ENCODE measurements at regions not wholly inside any gene's neighbourhood (a gene's known extent, or its start where the extent isn't known, plus 50 kb on each side); places are given as distances from the start of the nearest gene placed in this dataset.
"Not testable (repeated sequence)": the region's sequence is repeated elsewhere in the genome, so short reads cannot be mapped to it uniquely, and the experiment has no call there.

DNA sequence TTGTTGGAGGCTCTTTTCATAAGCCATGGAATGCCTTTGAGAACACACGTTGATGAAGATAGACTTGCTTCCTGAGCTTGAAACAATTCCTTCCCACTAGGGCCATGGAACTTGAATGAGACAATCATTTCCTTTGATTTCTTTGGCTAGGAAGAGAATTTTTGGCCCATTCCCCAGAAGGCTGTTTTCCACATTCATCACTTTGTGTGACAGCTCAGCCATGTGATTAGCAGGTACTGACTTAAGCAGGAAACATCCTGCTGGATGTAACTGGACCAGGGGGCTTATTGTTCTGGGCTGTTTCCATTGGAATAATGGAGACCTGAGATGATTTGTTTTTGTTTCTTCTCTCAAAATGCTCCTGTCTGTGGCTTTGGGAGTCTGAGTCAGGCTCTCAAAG is 469.8 kb upstream of the SEL1L start:
- H3K4me3 ChIP-seq (ENCODE audit: low read depth, poor library complexity, severe bottlenecking): no peak overlapping the region
- no peak for DNase-seq (ENCODE audit: low spot score in 2 of 2)
- intact Hi-C loops (cut with DNase I; ENCODE audit: low total_unique reads): no loop called here
- TF ChIP-seq POLR2A (IDR thresholded peaks at IDR 0.05): no peak
- WGBS, 2 donors: 7 to 15% methylated on average over 1 of the region's 1 CpG

DNA sequence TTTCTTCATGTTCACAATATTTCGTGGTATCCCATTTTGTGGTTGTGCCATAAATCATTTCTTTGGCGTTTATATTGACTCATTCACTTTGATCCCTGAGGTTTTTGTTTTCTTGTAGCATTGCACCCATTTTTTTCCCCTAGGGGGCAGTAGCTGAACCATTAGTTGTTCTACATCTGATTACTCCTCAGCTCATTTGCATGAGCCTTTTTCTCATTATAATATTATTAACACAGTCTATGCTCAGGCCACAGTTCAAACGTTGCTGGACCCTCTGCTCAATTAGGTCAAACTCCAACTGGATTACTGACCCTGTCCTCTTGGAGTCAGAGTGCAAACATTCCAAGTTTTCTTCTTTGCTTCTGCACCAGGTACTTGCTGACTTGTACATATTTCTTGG is 475.4 kb upstream of the SEL1L start:
- intact Hi-C loops (cut with DNase I; ENCODE audit: low total_unique reads): no loop called here
- WGBS, 2 donors: 18 to 22% methylated on average over 3 of the region's 3 CpGs
- DNase-seq (ENCODE audit: low spot score in 2 of 2): no peak
- no peak overlapping the region for H3K4me3 ChIP-seq (ENCODE audit: low read depth, poor library complexity, severe bottlenecking)
- no peak for TF ChIP-seq POLR2A (IDR thresholded peaks at IDR 0.05)
- TF ChIP-seq, protein P1, sequence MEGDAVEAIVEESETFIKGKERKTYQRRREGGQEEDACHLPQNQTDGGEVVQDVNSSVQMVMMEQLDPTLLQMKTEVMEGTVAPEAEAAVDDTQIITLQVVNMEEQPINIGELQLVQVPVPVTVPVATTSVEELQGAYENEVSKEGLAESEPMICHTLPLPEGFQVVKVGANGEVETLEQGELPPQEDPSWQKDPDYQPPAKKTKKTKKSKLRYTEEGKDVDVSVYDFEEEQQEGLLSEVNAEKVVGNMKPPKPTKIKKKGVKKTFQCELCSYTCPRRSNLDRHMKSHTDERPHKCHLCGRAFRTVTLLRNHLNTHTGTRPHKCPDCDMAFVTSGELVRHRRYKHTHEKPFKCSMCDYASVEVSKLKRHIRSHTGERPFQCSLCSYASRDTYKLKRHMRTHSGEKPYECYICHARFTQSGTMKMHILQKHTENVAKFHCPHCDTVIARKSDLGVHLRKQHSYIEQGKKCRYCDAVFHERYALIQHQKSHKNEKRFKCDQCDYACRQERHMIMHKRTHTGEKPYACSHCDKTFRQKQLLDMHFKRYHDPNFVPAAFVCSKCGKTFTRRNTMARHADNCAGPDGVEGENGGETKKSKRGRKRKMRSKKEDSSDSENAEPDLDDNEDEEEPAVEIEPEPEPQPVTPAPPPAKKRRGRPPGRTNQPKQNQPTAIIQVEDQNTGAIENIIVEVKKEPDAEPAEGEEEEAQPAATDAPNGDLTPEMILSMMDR (IDR thresholded peaks at IDR 0.05): no peak

DNA sequence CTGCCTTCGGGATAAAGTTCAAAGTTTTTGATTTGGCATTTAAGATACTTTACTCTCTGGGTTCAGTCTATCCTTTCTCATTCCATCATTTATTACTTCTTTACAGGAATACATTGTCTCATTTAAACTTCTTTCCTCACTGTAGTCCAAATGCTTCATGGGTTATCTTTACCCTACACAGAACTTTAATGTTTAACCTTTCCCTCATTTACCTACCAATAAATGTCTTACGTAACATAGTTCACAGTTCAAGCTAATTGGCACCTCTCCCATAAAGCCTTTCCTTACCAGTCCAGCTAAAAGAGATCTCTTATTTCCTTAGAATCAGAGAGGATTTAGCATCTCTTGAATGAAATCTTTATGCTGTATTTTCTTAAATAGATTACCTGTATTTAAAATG is 476.3 kb upstream of the SEL1L start:
- WGBS, 2 donors: 82 to 85% methylated on average over 2 of the region's 2 CpGs
- no peak for TF ChIP-seq POLR2A (IDR thresholded peaks at IDR 0.05)
- TF ChIP-seq, protein P1 (IDR thresholded peaks at IDR 0.05): no peak
- no peak for DNase-seq (ENCODE audit: low spot score in 2 of 2)
- intact Hi-C loops (cut with DNase I; ENCODE audit: low total_unique reads): no loop called here
- no peak overlapping the region for H3K4me3 ChIP-seq (ENCODE audit: low read depth, poor library complexity, severe bottlenecking)

DNA sequence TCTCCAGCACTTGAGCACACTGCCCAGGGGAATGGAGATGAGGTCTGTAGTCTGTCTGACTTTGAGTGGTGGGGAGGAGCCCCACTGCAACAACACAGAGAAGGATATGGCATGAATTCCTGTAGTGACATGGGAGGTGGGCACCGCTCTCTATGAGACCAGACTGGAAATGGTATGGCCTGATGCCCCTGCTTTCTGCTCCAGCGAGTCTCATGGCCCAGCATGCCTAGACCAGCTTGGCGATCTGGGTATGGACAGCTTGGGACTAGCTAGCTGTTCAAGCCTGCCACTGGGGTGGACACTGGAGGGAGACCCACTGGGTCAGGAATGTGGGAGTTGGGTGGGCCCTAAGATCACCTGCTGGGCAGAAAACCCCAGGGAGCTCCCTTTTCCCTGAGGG is 477.8 kb upstream of the SEL1L start:
- intact Hi-C loops (cut with DNase I; ENCODE audit: low total_unique reads): no loop called here

DNA sequence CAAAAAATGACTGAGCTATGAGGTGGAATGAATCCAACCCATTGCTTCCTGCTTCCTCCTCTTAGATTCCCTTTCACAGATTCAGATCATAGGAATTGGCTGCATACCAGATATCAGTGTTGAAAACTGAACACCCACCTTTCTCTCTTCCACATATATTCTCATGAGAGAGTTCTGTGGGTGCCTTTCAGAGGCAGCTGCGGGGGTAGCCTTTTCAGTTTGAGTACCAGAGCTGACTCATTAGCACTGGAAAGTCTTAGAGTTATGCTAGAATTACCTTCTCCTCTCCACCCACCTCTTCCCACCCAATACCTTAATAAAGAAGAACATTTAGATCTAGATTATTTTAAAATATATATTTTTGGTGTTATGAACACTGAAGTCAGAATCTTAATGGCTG is 495.4 kb upstream of the SEL1L start:
- no peak overlapping the region for H3K4me3 ChIP-seq (ENCODE audit: low read depth, poor library complexity, severe bottlenecking)
- intact Hi-C loops (cut with DNase I; ENCODE audit: low total_unique reads): no loop called here
- 77 to 86% methylated on average over 1 of the region's 1 CpG for WGBS, 2 donors
- DNase-seq (ENCODE audit: low spot score in 2 of 2): no peak
- TF ChIP-seq, protein P1 (IDR thresholded peaks at IDR 0.05): no peak
- no peak for TF ChIP-seq POLR2A (IDR thresholded peaks at IDR 0.05)

More for the DNA sequence above, 477.8 kb upstream of the SEL1L start:
- TF ChIP-seq, protein P1 (IDR thresholded peaks at IDR 0.05): no peak
- no peak for TF ChIP-seq POLR2A (IDR thresholded peaks at IDR 0.05)
- DNase-seq (ENCODE audit: low spot score in 2 of 2): no peak
- 97 to 100% methylated on average over 3 of the region's 3 CpGs for WGBS, 2 donors
- H3K4me3 ChIP-seq (ENCODE audit: low read depth, poor library complexity, severe bottlenecking): no peak overlapping the region

DNA sequence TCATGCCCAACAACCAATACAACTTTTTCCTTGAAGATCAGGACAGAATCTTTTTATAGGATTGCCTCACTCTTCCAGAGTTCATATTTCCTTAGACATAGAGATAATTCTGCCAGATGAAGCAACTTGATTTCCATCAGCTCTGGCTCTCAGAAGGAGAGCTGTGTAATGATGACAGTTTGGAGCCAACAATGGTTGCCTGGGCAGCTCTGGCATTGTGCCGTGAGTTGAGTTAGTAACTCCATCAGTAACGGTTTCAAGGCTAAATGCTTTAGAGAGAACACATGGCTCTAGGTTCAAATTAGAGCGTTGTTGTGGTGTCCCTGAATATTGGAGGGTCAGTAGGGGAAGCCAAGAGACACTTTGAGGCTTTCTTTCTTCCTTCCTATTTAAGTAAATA is 501.7 kb upstream of the SEL1L start:
- WGBS, 2 donors: 51% methylated on average over 3 of the region's 3 CpGs; no CpG with 5 or more reads in 1 of the 2 donors
- TF ChIP-seq, protein P1 (IDR thresholded peaks at IDR 0.05): no peak
- no peak for TF ChIP-seq POLR2A (IDR thresholded peaks at IDR 0.05)
- no peak overlapping the region for H3K4me3 ChIP-seq (ENCODE audit: low read depth, poor library complexity, severe bottlenecking)
- intact Hi-C loops (cut with DNase I; ENCODE audit: low total_unique reads): no loop called here
- no peak for DNase-seq (ENCODE audit: low spot score in 2 of 2)

DNA sequence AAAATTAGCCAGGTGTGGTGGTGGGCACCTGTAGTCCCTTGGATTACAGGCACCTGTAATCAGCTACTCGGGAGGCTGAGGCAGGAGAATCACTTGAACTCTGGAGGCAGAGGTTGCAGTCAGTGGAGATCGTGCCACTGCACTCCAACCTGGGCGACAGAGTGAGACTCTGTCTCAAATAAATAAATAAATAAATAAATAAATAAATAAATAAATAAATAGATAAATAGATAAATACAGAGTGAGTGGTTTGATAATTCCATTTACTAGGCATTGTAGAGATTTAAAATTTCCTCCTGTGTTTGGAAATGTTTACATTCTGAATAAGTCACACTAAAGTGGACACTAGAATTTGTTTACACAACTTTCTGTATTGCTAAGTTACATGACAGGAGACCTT is 504.4 kb upstream of the SEL1L start:
- WGBS, 2 donors: 90 to 91% methylated on average over 3 of the region's 3 CpGs
- intact Hi-C loops (cut with DNase I; ENCODE audit: low total_unique reads); DNase-seq (ENCODE audit: low spot score in 2 of 2); H3K4me3 ChIP-seq (ENCODE audit: low read depth, poor library complexity, severe bottlenecking): not testable (repeated sequence)
